AG09309 (cell line): ENCODE measurements at regions not wholly inside any gene's neighbourhood (a gene's known extent, or its start where the extent isn't known, plus 50 kb on each side); places are given as distances from the start of the nearest gene placed in this dataset.
"Not testable (repeated sequence)": the region's sequence is repeated elsewhere in the genome, so short reads cannot be mapped to it uniquely, and the experiment has no call there.

Source experiments
- DNase-seq: peaks from one replicate; pipeline ENCODE4 v3.0.0-alpha.2; 2010; ENCODE audit warnings: low read depth
- H3K4me3 ChIP-seq: 2 replicates; pipeline ENCODE4 v1.5.1; 2011; ENCODE audit warnings: mild to moderate bottlenecking, low read depth, low read length, moderate library complexity; ENCODE audit not compliant: control insufficient read depth
- TF ChIP-seq, protein P1 (sequence below): IDR thresholded peaks from 2 replicates; pipeline ENCODE4 v1.5.1; 2011; ENCODE audit warnings: mild to moderate bottlenecking, low read depth, low read length, inconsistent platforms; ENCODE audit not compliant: insufficient read depth, control insufficient read depth; ENCODE audit errors: missing control alignments

DNA sequence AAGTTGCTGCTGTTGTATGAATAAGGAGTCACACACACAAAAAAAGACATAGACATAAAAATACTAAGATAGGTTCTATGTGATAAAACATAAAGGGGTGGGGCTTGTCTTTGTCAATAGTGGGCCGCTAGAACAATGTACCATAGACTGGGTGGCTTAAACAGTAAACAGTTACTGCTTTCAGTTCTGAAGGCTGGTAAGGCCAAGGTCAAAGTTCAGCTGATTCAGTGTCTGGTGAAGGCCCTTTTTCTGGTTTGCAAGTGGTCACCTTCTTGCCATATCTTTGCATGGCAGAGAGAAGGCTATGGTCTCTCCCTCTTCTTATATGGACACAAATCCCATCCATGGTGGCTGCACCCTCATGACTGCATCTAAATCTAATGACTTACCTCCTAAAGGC, 1980.7 kb downstream of the PCDH7 start:
- TF ChIP-seq, protein P1, sequence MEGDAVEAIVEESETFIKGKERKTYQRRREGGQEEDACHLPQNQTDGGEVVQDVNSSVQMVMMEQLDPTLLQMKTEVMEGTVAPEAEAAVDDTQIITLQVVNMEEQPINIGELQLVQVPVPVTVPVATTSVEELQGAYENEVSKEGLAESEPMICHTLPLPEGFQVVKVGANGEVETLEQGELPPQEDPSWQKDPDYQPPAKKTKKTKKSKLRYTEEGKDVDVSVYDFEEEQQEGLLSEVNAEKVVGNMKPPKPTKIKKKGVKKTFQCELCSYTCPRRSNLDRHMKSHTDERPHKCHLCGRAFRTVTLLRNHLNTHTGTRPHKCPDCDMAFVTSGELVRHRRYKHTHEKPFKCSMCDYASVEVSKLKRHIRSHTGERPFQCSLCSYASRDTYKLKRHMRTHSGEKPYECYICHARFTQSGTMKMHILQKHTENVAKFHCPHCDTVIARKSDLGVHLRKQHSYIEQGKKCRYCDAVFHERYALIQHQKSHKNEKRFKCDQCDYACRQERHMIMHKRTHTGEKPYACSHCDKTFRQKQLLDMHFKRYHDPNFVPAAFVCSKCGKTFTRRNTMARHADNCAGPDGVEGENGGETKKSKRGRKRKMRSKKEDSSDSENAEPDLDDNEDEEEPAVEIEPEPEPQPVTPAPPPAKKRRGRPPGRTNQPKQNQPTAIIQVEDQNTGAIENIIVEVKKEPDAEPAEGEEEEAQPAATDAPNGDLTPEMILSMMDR: no peak
- H3K4me3 ChIP-seq: no peak overlapping the region
- no peak for DNase-seq

DNA sequence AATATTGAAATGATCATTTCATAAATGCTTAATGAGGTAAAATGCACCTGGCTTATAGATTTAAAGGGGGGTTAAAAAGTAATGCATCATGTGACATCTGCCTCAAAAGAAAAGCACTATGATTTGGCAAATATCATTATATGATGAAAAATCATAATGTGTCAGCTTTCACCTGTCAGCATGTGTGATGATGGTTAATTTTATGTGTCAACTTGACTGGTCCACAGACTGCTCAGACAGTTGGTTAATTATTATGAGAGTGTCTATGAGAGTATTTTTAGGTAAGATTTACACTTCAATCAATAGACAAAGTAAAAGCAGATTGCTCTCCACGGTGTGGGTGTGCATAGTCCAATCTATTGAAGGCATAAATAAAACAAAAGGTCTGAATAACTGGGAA, 1986.7 kb downstream of the PCDH7 start:
- H3K4me3 ChIP-seq: no peak overlapping the region
- TF ChIP-seq, protein P1: no peak
- no peak for DNase-seq

DNA sequence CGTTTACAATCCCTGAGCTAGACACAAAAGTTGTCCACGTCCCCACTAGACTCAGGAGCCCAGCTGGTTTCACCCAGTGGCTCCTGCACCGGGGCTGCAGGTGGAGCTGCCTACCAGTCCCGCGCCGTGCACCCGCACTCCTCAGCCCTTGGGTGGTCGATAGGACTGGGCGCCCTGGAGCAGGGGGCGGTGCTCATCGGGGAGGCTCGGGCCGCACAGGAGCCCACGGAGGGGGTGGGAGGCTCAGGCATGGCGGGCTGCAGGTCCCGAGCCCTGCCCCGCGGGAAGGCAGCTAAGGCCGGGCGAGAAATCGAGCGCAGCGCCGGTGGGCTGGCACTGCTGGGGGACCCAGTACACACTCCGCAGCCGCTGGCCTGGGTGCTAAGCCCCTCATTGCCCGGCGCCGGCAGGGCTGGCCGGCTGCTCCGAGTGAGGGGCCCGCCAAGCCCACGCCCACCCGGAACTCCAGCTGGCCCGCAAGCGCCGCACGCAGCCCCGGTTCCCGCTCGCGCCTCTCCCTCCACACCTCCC, 1996.0 kb downstream of the PCDH7 start:
- H3K4me3 ChIP-seq, DNase-seq: not testable (repeated sequence)

DNA sequence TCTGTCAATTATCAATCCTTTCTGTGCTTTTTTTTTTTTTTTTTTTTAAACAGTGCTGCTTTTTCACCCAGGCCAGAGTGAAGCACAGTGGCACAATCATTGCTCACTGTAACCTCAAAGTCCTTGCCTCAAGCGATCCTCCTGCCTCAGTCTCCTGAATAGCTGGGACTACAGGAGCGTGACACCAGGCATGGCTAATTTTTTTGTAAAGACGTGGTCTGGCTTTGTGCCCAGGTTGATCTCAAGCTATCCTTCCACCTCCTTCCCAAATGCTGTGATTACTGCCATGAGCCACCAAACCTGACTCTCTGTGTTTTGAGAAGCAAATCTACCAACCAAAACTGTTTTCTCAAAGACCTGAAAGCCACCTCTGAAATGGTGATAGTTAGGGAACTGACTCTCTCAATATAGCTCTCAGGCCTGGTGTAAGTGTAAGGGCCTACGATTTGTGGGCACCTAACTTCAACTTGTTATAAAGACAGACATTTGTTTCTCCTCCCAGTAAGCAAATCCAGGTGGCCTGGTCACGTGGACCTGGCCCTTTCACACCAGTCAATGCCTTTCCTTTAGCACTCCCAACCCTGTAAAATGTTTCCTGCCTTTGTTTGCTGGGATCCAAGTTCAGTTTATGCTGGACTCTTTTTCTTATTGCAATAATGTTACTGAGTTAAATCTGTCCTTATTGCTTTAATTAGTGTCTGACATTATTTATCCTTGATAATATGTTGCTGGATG, 2015.9 kb downstream of the PCDH7 start:
- DNase-seq: no peak
- TF ChIP-seq, protein P1: no peak
- no peak overlapping the region for H3K4me3 ChIP-seq

DNA sequence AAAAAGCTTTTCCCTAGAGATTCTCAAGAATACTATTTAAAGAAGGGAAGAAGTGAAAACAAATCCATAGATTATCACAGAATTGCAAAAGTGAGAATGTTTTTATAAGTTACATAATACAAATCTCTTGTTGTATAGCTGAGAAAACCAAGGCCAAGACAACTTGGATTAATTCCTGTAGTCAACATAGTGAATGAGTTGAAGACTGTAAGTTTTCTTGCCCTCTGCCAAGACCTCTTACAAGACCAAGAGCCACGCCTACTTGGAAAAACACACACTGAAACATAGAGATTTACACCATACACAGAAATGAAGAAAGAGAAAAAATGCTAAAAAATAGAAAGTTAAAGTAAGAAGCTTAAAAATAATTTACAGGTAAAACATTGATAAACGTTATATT, 2024.0 kb downstream of the PCDH7 start:
- TF ChIP-seq, protein P1: no peak
- no peak overlapping the region for H3K4me3 ChIP-seq
- no peak for DNase-seq

DNA sequence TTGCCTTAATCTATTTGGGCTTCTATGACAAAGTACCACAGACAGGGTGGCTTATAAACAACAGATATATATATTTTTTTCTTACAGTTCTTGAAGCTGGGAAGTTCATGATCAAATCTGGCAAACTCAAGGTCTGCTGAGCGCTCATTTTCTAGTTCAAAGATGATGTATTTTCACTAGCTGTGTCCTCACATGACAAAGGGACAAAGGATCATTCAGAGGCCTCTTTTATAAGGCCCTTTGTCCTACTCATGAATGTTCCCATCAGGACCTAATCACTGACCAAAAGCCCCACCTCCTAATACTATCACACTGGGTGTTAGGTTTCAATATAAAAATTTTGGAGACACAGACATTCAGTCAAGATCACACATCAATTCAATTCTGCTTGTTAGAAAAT, 2025.2 kb downstream of the PCDH7 start:
- H3K4me3 ChIP-seq: no peak overlapping the region
- TF ChIP-seq, protein P1: no peak
- DNase-seq: no peak

DNA sequence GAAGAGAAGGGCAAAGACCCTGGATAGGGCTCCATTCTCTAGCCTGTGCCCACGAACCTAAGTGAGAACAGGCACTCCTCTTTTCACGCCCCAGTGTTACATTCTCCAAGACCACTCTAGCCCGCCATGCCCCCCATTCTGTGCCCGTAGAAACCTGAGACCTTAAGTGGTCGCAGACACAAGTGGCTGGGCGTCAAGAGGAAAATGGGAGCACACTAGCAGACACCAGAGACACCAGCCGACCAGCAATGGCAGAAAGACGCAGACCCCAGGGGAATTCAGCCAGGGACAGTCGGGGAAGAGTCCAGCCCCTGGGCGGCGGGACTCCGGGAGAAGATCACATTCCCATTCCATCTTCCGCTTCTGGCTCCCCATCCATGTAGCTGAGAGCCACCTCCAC, 2027.9 kb downstream of the PCDH7 start:
- no peak for DNase-seq
- no peak overlapping the region for H3K4me3 ChIP-seq
- TF ChIP-seq, protein P1: no peak
